Right lobe of liver (tissue), 4 donors: ENCODE measurements at regions not wholly inside any gene's neighbourhood (a gene's known extent, or its start where the extent isn't known, plus 50 kb on each side); places are given as distances from the start of the nearest gene placed in this dataset.

Source experiments
- CTCF ChIP-seq, 4 donors: fragments of 200-600 bp in 3 of 4; fragments of 450-650 bp in 1 of 4; IDR thresholded peaks; one replicate each; pipeline versions ENCODE4 v1.5.1 to v1.8.0; 2016 to 2022; ENCODE audit warnings: antibody characterized with exemption in 4 of 4, mild to moderate bottlenecking in 2 of 4
- POLR2A ChIP-seq: fragments of 450-650 bp; IDR thresholded peaks from one replicate; pipeline ENCODE4 v1.6.1; 2017; ENCODE audit warnings: antibody characterized with exemption, mild to moderate bottlenecking
- donor health status: DM: no; HTN: no; CAD: no.
- donor health status: DM: no; HTN: no; CAD: no.
- donor health status: DM: no; HTN: yes; CAD: no.

DNA sequence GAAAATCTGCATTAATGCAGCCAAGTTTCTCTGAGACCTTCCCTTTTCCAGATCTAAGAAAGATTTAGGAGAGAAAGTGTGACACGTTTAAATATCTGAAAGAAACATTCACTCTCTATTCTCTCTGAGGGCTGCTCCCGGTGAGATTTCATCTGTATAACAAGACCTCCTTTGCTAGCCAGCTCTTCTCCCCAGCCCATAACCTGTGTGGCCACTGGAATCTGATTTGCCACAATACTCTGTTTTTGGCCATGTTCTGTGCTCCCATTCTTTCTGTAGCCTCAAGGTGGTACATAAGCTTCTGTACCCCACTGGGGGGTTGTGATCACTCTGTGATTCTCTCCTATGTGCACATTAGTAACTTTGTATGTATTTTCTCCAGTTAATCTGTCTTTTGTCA, 291.0 kb upstream of the SEMA6A start:
- TF ChIP-seq POLR2A (no peak), CTCF (IDR thresholded peaks at IDR 0.05) (no peak)
